Kidney epithelial cell (primary cell): ENCODE measurements at regions not wholly inside any gene's neighbourhood (a gene's known extent, or its start where the extent isn't known, plus 50 kb on each side); places are given as distances from the start of the nearest gene placed in this dataset.
A peak's percentile ranks its signal among the peaks of the same experiment; 100 is the strongest.

ENCODE experiments used
- DNase-seq: peaks from one replicate; pipeline ENCODE4 v3.0.0-alpha.2; 2010; ENCODE audit warnings: low read depth
- H3K27me3 ChIP-seq: 2 replicates; pipeline ENCODE4 v1.6.0; 2011; ENCODE audit warnings: low read length; ENCODE audit not compliant: control insufficient read depth, insufficient read depth
- H3K36me3 ChIP-seq: 2 replicates; pipeline ENCODE4 v1.5.1; 2011; ENCODE audit warnings: low read length; ENCODE audit not compliant: control insufficient read depth, insufficient read depth
- H3K4me3 ChIP-seq: 2 replicates; pipeline ENCODE4 v1.5.1; 2011; ENCODE audit warnings: low read depth, mild to moderate bottlenecking, control low read depth, low read length
- TF ChIP-seq, protein P1 (sequence below): IDR thresholded peaks from 2 replicates; pipeline ENCODE4 v1.5.1; 2011; ENCODE audit warnings: mild to moderate bottlenecking, moderate library complexity, low read length, control low read depth, inconsistent platforms; ENCODE audit not compliant: insufficient read depth, poor library complexity, severe bottlenecking

DNA sequence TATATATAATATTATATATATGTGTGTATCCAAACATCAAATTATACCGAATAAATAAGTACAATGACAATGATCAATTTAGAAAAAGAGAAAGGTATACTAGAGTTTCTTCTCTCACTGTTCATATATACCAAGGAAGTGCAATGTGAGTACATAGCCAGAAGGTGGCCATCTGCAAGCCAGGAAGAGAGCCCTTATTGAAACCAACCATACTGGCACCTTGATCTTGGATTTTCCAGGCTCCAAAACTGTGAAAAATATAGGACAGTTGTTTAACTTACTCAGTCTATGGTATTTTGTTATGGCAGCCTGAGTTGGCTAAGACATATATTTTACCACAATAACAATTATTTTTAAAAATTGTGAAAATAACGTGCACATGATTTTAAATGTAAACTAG is 1490.2 kb upstream of the SLC39A10 start:
- H3K27me3 ChIP-seq, result no peaks in the 10 kb centered on the region
- H3K36me3 ChIP-seq, result no peaks in the 10 kb centered on the region
- TF ChIP-seq, protein P1, sequence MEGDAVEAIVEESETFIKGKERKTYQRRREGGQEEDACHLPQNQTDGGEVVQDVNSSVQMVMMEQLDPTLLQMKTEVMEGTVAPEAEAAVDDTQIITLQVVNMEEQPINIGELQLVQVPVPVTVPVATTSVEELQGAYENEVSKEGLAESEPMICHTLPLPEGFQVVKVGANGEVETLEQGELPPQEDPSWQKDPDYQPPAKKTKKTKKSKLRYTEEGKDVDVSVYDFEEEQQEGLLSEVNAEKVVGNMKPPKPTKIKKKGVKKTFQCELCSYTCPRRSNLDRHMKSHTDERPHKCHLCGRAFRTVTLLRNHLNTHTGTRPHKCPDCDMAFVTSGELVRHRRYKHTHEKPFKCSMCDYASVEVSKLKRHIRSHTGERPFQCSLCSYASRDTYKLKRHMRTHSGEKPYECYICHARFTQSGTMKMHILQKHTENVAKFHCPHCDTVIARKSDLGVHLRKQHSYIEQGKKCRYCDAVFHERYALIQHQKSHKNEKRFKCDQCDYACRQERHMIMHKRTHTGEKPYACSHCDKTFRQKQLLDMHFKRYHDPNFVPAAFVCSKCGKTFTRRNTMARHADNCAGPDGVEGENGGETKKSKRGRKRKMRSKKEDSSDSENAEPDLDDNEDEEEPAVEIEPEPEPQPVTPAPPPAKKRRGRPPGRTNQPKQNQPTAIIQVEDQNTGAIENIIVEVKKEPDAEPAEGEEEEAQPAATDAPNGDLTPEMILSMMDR, result peak; percentile 71
- no peak for DNase-seq
- H3K4me3 ChIP-seq, result no peak overlapping the region

DNA sequence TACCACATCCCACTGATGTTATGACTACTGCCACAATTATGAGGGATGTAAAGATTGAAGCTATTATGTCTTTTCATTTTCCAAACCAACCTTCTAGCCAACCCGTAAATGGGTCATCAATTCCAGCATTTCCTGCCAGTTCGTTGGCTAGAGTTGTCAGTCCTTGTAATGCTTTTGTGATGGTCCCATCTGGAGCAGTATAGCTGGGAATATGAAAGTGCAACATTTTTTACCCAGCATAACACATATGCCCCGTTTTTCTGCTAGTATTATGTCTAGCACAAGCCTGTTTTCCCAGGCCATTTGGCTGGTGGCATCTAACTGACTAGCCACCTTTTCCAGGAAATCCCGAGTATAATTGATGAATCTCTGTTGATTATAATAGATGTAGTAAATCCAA is 1501.6 kb upstream of the SLC39A10 start:
- TF ChIP-seq, protein P1, result no peak
- DNase-seq, result no peak
- Histone ChIP-seq H3K27me3 (no peaks in the 10 kb centered on the region), H3K36me3 (no peaks in the 10 kb centered on the region), H3K4me3 (no peak overlapping the region)

DNA sequence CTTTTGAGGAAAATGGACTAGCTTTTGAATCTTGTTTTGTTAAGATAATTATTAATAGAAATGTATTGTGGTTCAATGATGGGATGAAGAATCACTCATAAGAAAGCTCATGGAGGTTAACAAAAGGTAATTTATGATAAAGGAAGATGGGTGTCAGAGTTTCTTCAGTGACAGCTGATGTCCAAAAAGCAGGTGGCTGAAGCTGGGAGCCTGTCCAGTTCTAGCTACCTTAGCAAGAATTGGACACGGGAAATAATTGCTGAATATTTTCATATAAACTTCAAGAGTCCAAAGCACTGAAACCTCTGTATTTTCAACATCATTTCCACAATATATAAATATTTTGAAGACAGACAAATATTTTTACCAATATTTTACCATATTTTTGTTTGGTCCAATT is 1505.8 kb upstream of the SLC39A10 start:
- H3K36me3 ChIP-seq, result no peaks in the 10 kb centered on the region

DNA sequence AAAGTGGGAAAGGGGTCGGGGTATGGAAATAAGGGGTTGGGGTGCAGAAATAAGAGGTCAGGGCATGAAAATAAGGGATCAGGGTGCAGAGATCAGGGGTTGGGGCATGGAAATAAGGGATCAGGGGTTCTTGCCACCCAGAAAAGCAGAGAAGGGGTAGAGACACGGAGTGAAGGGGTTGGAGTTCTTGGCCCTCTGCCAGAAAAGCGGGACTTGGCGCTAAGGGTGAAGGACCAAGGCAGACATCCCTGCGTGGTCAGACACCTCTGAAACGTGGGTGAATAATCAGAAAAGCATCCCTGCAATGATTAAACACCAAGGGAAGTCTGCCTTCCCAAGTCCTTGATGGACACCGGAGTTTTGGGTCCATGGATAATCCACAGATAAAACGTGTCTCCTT is 1521.6 kb upstream of the SLC39A10 start:
- no peak overlapping the region for H3K4me3 ChIP-seq
- DNase-seq, result no peak
- no peaks in the 10 kb centered on the region for H3K27me3 ChIP-seq
- no peaks in the 10 kb centered on the region for H3K36me3 ChIP-seq
- TF ChIP-seq, protein P1, result no peak

More for the DNA sequence above, 1505.8 kb upstream of the SLC39A10 start:
- DNase-seq, result no peak
- H3K4me3 ChIP-seq, result no peak overlapping the region
- H3K27me3 ChIP-seq, result no peaks in the 10 kb centered on the region
- TF ChIP-seq, protein P1, result no peak

DNA sequence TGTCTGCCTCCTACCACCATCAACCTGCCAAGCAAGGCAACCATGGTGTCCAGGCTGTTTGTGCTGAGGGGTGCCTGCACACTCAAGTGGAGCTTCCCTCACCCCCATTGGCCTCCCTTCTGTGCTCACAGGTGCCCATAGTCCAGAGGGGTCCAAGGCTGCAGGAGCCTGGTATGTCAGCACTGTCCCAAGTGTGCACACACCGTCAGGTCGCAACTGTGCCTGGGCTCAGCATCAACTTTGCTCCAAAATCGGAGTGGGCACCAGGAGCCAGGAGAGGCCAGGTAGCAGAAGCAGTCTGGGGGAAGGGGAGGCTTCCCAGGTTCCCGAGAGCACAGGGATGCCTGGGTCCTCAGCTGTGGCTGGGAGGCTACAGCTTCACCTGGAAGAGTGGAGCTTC is 1528.2 kb upstream of the SLC39A10 start:
- H3K27me3 ChIP-seq, result no peaks in the 10 kb centered on the region
- TF ChIP-seq, protein P1, result no peak

DNA sequence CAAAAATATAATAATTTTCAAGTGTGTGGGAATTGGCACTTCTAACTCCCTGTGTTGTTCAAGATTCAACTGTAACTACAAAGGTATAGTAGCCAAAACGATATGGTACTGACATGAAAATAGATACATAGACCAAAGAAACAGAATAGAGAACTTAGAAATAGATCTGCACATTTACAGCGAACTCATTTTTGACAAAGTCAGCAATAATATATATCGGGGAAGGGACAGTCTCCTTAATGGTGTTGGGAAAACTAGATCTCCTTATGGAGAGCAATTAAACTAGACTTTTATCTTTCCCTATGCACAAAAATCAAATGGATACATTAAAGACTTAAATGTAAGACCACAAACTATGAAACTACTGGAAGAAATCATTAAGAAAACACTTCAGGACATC is 1530.6 kb upstream of the SLC39A10 start:
- no peak overlapping the region for H3K4me3 ChIP-seq
- TF ChIP-seq, protein P1, result no peak
- no peak for DNase-seq
- no peaks in the 10 kb centered on the region for H3K36me3 ChIP-seq
- no peaks in the 10 kb centered on the region for H3K27me3 ChIP-seq

More for the DNA sequence above, 1528.2 kb upstream of the SLC39A10 start:
- H3K4me3 ChIP-seq, result no peak overlapping the region
- H3K36me3 ChIP-seq, result no peaks in the 10 kb centered on the region
- no peak for DNase-seq
